Endothelial cell (in vitro differentiated cells): ENCODE measurements at regions not wholly inside any gene's neighbourhood (a gene's known extent, or its start where the extent isn't known, plus 50 kb on each side); places are given as distances from the start of the nearest gene placed in this dataset.

Experiments
- DNase-seq: peaks from one replicate; pipeline ENCODE4 v3.0.0; 2021; ENCODE audit warnings: low spot score
- H3K27ac Mint-ChIP-seq: one replicate; pipeline ENCODE4 v1.8.0; 2021; ENCODE audit warnings: mixed read lengths, inconsistent platforms; ENCODE audit not compliant: unreplicated experiment
- H3K27me3 Mint-ChIP-seq: one replicate; pipeline ENCODE4 v1.8.0; 2021; ENCODE audit warnings: mild to moderate bottlenecking, moderate library complexity, mixed read lengths, inconsistent platforms; ENCODE audit not compliant: unreplicated experiment
- H3K36me3 Mint-ChIP-seq: one replicate; pipeline ENCODE4 v1.8.0; 2021; ENCODE audit warnings: mild to moderate bottlenecking, low read depth, mixed read lengths, inconsistent platforms; ENCODE audit not compliant: unreplicated experiment
- H3K4me1 Mint-ChIP-seq: one replicate; pipeline ENCODE4 v1.8.0; 2021; ENCODE audit warnings: mild to moderate bottlenecking, mixed read lengths, inconsistent platforms; ENCODE audit not compliant: unreplicated experiment
- H3K4me3 Mint-ChIP-seq: one replicate; pipeline ENCODE4 v1.8.0; 2021; ENCODE audit warnings: mild to moderate bottlenecking, mixed read lengths, inconsistent platforms; ENCODE audit not compliant: unreplicated experiment
- H3K9me3 Mint-ChIP-seq: one replicate; pipeline ENCODE4 v1.8.0; 2021; ENCODE audit warnings: mixed read lengths, inconsistent platforms; ENCODE audit not compliant: unreplicated experiment
- CTCF ChIP-seq: fragments of 200-600 bp; sonication (generic); IDR thresholded peaks from one replicate; pipeline ENCODE4 v1.5.0; 2021; ENCODE audit warnings: antibody characterized with exemption; ENCODE audit not compliant: unreplicated experiment

DNA sequence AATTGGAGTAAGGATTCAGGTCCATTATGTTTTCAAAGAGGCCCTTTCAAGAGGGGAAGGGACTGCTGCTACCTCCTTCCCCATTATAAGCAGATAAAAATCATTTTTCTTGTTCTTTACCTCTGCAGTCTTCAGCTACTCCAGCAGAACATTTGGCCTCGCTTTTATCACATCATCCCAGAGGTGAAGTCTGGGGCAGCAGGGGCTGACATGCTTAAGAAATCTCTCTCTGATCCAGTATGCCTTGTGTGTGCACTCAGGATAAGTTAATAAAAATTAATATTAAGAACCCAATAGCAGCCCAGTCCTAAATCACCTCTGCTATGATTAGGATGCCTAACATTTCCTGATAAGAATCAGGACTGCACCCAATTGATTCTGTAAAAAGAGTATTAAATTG, 306.9 kb upstream of the NREP start:
- H3K9me3 Mint-ChIP-seq: no peaks in the 10 kb centered on the region
- H3K27ac Mint-ChIP-seq: no peak overlapping the region
- no peak overlapping the region for H3K4me3 Mint-ChIP-seq

DNA sequence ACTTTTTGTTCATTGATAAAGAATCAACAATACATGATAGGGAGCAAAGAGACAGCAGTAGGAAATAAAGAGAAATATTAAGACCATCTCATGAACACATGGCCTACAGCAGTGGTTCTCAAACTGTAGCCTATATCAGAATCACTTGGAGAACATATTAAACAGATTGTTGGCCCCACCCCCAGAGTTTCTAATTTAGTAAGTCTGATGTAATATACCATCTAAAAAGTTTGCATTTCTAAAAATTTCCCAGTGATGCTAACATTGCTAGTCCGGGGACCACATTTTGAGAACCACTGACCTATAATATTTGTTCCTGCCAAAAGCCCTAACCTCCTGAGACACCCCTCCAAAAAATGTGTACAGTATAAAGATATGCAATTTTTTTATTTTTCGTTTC, 306.2 kb upstream of the NREP start:
- DNase-seq: no peak
- Mint-ChIP-seq H3K27ac (no peak overlapping the region), H3K9me3 (no peaks in the 10 kb centered on the region), H3K27me3 (no peaks in the 10 kb centered on the region), H3K36me3 (no peaks in the 10 kb centered on the region), H3K4me3 (no peak overlapping the region), H3K4me1 (peaks cover 13% of the 10 kb centered on the region)
- TF ChIP-seq CTCF: no peak

More for the DNA sequence above, 306.9 kb upstream of the NREP start:
- Mint-ChIP-seq H3K4me1 (peaks cover 13% of the 10 kb centered on the region), H3K27me3 (no peaks in the 10 kb centered on the region), H3K36me3 (no peaks in the 10 kb centered on the region)
- TF ChIP-seq CTCF: no peak
- no peak for DNase-seq

DNA sequence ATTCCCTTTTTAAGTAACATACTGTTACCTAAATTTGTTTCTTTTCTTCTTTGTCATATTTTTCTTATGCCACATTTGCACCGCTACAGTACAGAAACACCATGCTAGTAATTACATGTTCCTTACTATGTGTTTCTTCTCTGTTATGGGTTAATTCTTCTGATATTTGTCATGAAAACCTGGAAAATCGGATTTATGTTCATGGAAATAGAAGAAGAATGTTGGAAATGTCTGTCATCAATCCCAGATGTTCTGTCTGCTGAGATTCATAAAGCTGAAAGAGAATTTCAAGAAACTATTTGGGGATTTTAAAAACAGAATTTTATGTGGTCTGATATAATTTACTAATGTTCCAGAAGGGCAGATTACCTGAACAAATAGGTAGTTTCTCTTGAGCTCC, 305.2 kb upstream of the NREP start:
- Mint-ChIP-seq H3K9me3 (no peaks in the 10 kb centered on the region), H3K4me3 (no peak overlapping the region), H3K4me1 (peaks cover 13% of the 10 kb centered on the region), H3K36me3 (no peaks in the 10 kb centered on the region), H3K27me3 (no peaks in the 10 kb centered on the region), H3K27ac (no peak overlapping the region)
- no peak for DNase-seq
- no peak for TF ChIP-seq CTCF

- Mint-ChIP-seq H3K4me1 (peaks cover 13% of the 10 kb centered on the region), H3K27me3 (no peaks in the 10 kb centered on the region), H3K27ac (no peak overlapping the region), H3K36me3 (no peaks in the 10 kb centered on the region), H3K9me3 (no peaks in the 10 kb centered on the region), H3K4me3 (no peak overlapping the region)
- no peak for TF ChIP-seq CTCF
- no peak for DNase-seq
These were observed 304.7 kb upstream of the NREP start for GRCh38 chr5:112061666-112062065.

DNA sequence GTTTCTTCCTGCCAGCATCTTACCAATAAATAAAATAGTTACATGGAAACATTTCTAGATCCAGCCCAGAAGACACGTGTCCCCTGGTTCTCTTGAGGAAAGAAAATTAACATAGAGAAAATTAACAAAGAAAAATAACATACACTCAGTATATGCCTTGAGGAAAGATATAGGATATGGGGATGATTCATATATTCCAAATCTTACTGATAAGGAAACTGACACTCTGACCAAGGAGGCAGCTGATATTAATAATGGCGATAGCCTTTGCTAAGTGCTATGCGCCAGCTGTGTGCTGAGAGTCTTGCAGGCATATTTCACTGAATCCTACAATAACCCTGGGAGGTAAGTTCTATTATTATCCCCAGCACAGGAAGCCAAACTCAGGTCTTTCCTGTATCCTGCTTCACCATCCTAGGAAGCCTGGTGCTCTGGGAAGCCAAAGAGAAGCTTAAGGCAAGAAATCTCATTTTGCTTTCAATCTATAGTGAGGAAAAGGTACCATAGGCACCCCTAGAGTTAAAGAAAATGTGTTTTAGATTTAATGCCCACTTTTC, 302.7 kb upstream of the NREP start:
- Mint-ChIP-seq H3K27me3 (peaks cover 2% of the 10 kb centered on the region), H3K4me3 (no peak overlapping the region), H3K27ac (peak overlapping the region; percentile 61), H3K36me3 (peaks cover 10% of the 10 kb centered on the region), H3K9me3 (peaks cover 5% of the 10 kb centered on the region), H3K4me1 (peaks cover 13% of the 10 kb centered on the region)
- peak; percentile 9 for DNase-seq
- no peak for TF ChIP-seq CTCF
